NCI-H446 treated with DMSO at 0.1 percent for 48 hours (cell line): ENCODE measurements at regions not wholly inside any gene's neighbourhood (a gene's known extent, or its start where the extent isn't known, plus 50 kb on each side); places are given as distances from the start of the nearest gene placed in this dataset.

Source experiments
- DNase-seq: peaks from one replicate; lab custom pipeline; 2025; lab: John Stamatoyannopoulos, UW

GRCh38 chr10:31606841-31607240, 287.8 kb downstream of the ZEB1 start:
- no peak for DNase-seq

- peak; percentile 44 for DNase-seq
Observed at GRCh38 chr10:31605861-31606525, 287.0 kb downstream of the ZEB1 start.

- DNase-seq = no peak
Observed at GRCh38 chr10:31605426-31605825, 286.4 kb downstream of the ZEB1 start.

- DNase-seq = no peak
Observed at GRCh38 chr10:31604646-31605170, 285.7 kb downstream of the ZEB1 start.

- peak; percentile 24 for DNase-seq
Observed at GRCh38 chr10:31604096-31604495, 285.1 kb downstream of the ZEB1 start.

GRCh38 chr10:31603235-31604087, 284.4 kb downstream of the ZEB1 start:
- DNase-seq = peak; percentile 94

- peak; percentile 94 for DNase-seq
Observed at GRCh38 chr10:31602541-31603234, 283.7 kb downstream of the ZEB1 start.

- DNase-seq = no peak
Observed at GRCh38 chr10:31601136-31601535, 282.1 kb downstream of the ZEB1 start.

GRCh38 chr10:31599626-31600504, 280.8 kb downstream of the ZEB1 start:
- no peak for DNase-seq

GRCh38 chr10:31596765-31597164, 277.7 kb downstream of the ZEB1 start:
- no peak for DNase-seq

GRCh38 chr10:31595992-31596391, 277.0 kb downstream of the ZEB1 start:
- no peak for DNase-seq

GRCh38 chr10:31594347-31594873, 275.4 kb downstream of the ZEB1 start:
- DNase-seq = no peak

GRCh38 chr10:31593124-31593523, 274.1 kb downstream of the ZEB1 start:
- no peak for DNase-seq

- no peak for DNase-seq
Observed at GRCh38 chr10:31591569-31591968, 272.6 kb downstream of the ZEB1 start.

GRCh38 chr10:31590023-31590800, 271.2 kb downstream of the ZEB1 start:
- DNase-seq = no peak

- DNase-seq = no peak
Observed at GRCh38 chr10:31587691-31588090, 268.7 kb downstream of the ZEB1 start.

GRCh38 chr10:31586723-31587638, 268.0 kb downstream of the ZEB1 start:
- DNase-seq = no peak

GRCh38 chr10:31584876-31585275, 265.9 kb downstream of the ZEB1 start:
- no peak for DNase-seq

- DNase-seq = no peak
Observed at GRCh38 chr10:31584098-31584631, 265.1 kb downstream of the ZEB1 start.
